SK-N-DZ (cell line): ENCODE measurements at regions not wholly inside any gene's neighbourhood (a gene's known extent, or its start where the extent isn't known, plus 50 kb on each side); places are given as distances from the start of the nearest gene placed in this dataset.
"Not testable (repeated sequence)": the region's sequence is repeated elsewhere in the genome, so short reads cannot be mapped to it uniquely, and the experiment has no call there.

Experiments
- DNase-seq: peaks from one replicate; pipeline ENCODE4 v3.0.0-alpha.2; 2015; ENCODE audit warnings: low spot score
- small RNA-seq, 2 experiments: library from RNA; depleted of rRNA; stranded (forward); fragments of <200 nt; gene quantifications; one replicate each; pipeline ENCODE3, GENCODE V24; 2014

DNA sequence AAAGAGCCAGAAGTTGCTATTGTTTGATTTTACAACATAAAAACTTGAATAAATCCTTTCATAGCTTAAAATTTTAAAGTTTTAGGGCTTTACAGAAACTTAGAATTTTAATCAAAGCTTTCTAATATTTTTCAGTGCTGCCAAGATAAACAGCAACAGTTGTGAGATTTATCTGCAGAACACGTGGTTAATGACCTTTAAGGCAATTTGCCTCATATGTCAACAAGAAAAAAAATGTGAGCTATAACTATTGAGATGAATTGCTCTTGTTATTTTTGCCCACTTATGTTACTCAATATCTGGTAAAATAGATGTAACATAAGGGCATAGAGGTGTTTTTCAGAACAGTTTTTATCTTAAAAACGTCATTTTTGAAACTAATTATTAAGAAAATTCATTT lies 96.7 kb upstream of the NECTIN3 start:
- no peak for DNase-seq

DNA sequence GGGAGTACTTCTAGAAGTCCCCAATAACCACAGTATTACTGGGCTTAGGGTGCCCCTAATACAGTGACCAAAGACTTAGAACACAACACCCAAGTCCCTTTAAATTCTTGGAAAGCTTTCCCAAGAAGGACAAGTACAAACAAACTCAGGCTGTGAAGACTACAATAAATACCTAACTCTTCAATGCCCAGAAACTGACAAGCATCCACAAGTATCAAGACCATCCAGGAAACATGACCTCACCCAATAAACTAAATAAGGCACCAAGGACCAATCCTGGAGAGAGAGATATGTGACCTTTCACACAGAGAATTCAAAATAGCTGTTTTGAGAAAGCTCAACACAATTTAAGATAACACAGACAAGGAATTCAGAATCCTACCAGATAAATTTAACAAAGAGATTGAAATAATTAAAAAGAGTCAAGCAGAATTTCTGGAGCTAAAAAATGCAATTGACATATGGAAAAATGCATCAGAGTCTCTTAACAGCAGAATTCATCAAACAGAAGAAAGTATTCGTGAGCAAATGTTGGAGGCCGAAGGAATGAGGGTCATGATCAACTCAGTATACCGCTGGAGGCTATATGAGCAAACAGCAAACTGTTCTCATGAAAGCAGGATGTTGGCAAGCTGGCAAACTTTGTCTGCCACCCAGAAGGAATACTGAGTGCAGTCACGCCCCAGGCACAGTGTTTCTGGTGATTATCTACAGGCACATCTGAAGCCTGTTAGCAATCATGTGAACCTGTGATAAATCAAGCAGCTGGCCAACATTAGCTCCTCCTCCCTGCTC lies 87.0 kb upstream of the NECTIN3 start:
- peak; percentile 15 for DNase-seq

DNA sequence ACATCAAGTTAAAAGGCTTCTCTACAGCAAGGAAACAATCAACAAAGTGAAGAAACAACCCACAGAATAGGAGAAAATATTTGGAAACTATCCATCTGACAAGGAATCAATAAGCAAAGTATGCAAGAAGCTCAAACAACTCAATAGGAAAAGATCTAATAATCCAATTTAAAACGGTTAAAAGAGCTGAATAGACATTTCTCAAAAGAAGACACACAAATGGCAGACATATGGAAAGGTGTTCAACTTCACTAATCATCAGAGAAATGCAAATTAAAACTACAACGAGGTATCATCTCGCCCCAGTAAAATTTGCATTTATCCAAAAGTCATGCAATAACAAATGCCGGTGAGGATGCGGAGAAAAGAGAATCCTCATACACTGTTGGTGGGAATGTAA lies 82.2 kb upstream of the NECTIN3 start:
- DNase-seq = no peak

DNA sequence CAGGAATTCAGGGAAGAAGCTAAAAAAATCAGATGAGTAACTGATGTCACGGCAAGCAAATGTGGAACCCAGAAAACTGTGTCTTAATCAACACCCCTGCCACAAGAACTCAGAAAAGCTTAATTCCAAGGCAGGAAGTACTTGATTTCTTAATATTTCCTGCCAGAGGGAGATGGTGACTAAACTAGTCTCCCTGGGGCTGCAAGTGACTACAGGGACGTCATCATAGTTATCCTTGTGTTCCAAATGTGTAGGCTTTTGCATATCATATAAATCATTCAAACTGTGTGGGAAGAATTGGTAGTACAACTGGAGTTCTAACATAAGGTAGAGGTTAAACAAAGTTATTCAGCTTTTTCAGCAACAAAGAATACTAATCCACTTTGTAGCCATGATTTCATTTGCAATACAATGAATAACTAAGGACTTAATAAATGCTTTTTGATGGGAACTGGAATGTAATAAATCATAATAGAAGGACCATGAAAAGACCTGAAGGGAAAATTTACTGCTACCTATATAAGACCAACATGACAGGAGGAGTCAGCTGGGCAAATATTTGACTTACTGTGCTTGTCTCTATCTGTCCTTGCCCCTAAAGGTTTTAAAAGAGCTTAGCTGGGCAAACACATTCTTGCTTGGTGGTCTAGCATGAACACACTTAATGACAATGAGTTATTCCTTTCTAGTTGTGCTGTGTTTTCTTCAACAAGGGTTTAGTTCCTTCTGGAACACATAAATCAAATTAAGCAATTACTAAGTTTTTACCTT lies 76.0 kb upstream of the NECTIN3 start:
- DNase-seq = no peak

DNA sequence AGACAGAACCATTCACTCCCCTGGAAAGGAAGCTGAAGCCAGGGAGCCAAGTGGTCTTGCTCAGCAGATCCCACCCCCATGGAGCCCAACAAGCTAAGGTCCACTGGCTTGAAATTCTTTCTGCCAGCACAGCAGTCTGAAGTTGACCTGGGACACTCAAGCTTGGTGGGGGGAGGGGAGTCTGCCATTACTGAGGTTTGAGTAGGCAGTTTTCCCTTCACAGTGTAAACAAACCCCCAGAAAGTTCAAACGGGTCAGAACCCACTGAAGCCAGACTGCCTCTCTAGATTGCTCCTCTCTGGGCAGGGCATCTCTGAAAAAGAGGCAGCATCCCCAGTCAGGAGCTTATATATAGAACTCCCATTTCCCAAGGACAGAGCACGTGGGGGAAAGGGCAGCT lies 72.8 kb upstream of the NECTIN3 start:
- not testable (repeated sequence) for DNase-seq

DNA sequence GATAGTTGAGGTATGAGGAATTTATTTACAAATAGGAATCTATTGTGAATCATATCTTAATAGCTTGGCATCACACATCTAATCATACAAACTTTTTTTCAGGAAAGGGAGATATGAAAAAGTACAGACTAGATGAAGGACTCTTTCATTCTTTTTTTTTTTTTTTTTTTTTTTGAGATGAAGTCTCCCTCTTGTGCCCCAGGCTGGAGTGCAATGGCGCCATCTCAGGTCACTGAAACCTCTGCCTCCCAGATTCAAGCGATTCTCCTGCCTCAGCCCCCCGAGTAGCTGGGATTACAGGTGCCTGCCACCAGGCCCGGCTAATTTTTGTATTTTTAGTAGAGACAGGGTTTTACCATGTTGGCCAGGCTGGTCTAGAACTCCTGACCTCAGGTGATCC lies 65.1 kb upstream of the NECTIN3 start:
- not testable (repeated sequence) for DNase-seq

DNA sequence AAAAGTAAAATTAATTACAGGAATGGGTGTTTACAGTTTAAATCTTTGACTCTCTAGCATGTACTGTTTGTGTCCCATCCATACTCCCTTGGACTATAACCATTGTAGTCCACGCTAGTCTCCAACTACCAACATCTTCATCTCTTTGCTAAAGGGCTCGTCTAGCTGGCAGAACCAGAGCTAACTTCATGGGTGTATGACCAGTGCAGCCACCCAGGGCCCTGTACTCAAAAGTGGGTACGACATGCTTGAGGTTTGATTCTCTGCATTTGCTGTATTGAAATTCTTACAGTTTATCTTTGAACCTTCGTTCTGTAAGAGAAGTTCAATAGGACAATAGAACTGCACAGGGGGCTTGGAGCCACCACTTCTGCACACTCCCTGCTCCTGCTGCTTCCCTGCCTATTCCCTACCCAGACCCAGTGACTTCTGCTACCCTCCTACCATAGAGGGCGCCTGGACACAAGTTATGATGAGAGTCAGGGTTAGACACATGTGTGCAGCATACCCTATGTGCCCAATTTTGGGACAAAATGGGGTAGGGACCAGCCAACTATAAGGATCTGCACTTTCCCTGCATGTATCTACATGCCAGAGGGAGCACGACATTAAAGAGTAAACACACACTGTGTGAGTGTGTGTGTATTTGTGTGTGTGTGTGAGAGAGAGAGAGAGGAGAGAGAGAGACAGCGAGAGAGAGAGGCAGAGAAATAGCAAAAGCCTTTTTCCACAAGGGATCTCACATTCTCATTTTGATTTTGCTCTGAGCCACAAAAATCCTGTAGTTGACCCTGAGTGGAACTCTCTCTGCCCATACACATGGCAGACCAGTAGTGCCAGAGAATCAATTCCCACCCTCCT lies 59.0 kb upstream of the NECTIN3 start:
- peak; percentile 28 for DNase-seq

Small RNA genes in the stretch of these regions (small RNA-seq; reads per million reads assigned to genes)
- 0 reads per million in 2 experiments for gene AC078918.1
- 0 reads per million in 2 experiments for gene MIR4445
- gene RF00019 = 0 reads per million in 2 experiments
- 0 reads per million in 2 experiments for gene RNU6ATAC15P
